Effector CD8-positive, alpha-beta T cell (primary cell): ENCODE measurements at regions not wholly inside any gene's neighbourhood (a gene's known extent, or its start where the extent isn't known, plus 50 kb on each side); places are given as distances from the start of the nearest gene placed in this dataset.
"Not testable (repeated sequence)": the region's sequence is repeated elsewhere in the genome, so short reads cannot be mapped to it uniquely, and the experiment has no call there.

ENCODE experiments used
- DNase-seq: peaks from one replicate; lab custom pipeline; 2025; lab: John Stamatoyannopoulos, UW

DNA sequence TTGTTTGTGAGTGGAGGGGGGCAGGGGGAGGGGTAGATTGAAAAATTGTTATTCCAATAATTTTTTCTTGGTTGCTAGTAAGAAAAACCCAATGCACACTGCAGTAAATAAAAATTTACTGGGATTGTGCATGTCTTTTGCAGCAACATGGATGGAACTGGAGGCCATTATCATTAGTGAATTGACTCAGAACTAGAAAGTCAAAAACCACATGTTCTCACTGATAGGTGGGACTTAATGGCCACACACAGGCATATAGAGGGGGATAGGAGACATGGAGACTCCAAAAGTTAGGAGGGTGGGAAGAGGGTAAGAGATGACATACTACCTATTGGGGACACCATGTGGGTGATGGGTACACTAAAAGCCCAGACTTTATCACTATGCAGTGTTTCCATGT lies 67.2 kb downstream of the BUB3 start:
- no peak for DNase-seq

DNA sequence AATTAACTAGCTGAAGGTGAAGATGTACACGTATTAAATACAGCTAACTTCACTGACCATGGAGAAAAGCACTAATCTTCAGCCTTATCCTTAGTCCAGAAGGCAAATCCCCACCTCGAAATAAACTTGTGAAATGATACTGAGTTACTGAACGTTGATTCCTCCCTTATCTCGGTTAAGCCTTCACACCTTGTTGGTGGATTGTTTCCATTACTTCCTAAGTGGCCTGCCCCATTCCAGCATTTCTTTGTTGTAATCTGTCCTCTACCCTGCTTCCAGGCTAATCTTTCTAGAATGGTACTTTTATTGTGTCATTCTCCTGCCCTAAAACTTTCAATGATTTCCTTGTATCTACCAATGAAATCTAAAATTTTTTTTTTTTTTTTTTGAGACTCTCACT lies 68.6 kb downstream of the BUB3 start:
- DNase-seq: no peak

GRCh38 chr10:123227706-123228105 lies 73.5 kb downstream of the BUB3 start:
- DNase-seq: no peak

DNA sequence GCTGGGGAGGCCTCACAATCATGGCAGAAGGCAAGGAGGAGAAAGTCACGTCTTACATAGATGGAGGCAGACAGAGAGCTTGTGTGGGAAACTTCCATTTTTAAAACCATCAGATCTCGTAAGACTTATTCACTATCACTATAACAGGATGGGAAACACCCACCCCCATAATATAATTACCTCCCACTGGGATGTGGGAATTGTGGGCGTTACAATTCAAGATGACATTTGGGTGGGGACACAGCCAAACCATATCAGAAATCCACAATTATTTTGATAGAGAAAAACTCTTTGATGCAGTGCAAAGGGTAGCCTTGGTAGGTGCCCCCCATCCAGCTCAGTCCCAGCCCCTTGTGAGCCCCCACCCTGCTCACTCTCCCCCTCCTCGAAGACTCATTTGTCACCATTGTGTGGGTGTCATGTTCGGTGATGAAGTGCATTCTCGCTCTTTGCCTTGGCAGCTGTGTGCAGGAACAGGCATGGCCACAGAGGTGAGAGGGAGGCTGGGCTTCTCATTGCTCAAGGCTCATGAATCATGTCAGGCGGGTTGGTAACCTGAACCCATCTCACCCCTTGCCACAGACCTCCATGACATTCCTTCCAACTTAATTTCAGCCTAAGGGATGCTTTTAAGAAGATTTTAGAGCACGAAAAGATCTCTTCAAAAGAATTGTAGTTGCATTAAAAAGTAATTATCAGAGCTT lies 75.9 kb downstream of the BUB3 start:
- DNase-seq: no peak

GRCh38 chr10:123232879-123233278 lies 78.7 kb downstream of the BUB3 start:
- DNase-seq: not testable (repeated sequence)

DNA sequence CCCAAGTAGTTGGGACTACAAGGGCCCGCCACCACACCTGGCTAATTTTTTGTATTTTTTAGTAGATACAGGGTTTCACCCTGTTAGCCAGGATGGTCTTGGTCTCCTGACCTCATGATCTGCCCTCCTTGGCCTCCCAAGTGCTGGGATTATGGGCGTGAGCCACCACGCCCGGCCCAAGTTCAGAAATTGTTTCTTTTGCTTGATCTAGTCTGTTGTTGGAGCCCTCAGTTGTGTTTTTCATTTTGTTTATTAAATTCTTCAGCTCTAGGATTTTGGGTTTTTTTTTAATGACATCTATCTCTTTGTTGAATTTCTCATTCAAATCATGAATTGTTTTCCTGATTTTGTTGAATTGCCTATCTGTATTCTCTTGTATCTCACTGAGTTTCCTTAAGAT lies 80.8 kb downstream of the BUB3 start:
- not testable (repeated sequence) for DNase-seq

GRCh38 chr10:123236126-123236525 lies 81.9 kb downstream of the BUB3 start:
- no peak for DNase-seq

DNA sequence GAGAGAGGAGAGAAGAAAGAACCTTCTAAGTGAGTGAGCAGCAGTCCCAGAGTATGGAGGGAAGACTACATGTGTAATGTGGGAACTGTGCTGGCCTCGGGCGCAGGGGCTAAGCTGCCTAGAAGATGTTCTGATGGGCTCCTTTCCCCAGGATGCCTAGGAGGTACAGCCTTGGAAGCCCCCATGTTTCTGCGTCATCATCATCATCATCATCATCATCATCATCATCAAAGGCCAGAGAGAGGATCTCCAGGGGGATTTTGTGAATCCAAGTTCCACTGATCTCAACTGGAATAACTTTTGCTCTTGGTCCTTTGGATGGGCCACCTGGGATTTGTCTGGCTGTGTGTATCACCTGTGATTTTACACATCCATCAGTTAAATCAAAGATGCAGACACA lies 86.0 kb downstream of the BUB3 start:
- DNase-seq: no peak

GRCh38 chr10:123240776-123241175 lies 86.6 kb downstream of the BUB3 start:
- no peak for DNase-seq

DNA sequence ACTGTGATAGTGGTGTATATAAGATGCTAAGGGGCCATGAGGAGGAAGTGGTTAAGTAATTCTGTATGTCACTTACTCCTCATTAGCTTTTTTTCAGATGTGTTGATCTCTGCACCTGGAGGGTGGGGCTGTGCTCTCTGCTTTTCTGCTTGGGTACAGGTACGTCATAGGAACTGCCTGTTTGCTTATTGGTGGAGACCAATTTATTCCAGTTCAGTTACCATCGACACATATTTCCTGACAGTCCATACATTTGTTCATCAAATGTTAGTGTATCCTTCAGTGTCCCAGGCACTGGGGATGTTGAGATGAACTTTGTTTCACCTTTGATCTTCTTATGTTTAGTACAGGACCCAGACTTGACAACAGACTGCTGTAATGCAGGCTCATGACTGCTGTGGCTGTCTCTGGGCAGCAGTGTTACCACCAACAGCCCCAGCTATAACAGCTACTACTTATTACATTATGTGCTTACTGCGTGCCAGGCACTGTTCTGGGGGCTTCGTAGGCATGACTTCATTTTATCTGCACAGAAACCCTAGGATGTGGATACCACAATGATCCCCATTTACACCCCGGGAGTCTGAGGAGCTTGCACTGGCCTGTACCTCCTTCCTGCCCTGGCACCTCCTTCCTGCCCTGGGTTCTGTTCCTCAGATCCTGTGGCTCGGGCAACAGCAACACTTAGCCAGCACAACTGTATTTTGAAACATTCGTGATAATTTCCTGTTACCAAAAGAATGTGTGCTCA lies 87.4 kb downstream of the BUB3 start:
- peak; percentile 6 for DNase-seq

DNA sequence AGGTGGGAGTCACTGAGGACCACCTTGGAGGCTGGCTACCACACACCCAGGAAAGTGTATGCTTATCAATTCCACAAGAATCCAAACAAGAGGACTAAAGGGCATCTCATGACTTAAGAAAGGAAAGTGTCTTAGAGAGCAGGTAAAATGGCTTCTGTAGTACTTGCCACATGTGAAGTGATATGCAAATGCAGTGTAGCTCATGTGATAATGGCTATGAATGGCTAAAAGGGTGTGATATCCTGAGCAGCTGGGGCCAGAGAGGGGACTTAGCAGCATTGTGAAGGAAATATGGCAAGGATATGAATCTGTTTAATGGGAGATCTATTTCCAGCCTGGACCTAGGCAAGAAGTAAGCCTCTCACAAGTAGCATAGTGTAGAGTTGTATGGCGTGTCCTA lies 90.5 kb downstream of the BUB3 start:
- DNase-seq: no peak

DNA sequence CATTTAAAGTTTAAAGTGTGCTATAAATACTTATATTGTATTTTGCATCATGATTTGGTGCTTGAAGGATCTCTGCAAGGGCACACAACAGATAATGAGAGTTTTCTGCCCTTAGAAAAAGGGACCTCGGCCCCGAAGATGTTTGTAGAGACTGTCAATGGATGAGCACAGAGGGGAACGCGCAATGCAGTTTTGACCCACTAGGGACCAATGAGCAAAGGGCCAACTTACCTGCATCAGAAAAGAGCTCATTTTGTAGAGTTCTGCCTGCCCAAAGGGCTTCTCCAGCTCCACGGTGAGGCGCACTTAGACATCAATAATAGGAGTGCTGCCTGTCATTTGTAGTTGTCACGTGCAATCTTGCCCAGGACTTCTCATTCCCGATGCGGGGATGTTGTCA lies 91.1 kb downstream of the BUB3 start:
- no peak for DNase-seq

DNA sequence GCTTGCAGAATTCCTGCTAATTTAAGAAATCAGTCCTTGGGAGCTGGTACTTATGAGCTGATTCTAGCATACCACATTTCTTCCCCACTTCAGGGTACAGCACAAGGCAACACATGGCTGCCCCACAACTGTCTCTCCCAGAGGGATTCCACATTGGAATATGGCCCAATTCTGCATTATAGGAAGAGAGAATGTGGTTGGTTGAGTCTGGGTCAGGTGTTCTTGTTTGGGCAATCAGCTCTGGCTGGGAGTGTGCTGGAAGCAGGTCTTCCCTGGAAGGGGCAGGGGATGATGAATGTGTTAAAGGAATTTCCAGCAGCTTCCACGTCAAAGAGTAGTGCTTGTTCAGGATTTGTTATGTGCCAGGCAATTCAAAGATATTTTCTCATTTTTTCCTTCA lies 95.7 kb downstream of the BUB3 start:
- DNase-seq: no peak

DNA sequence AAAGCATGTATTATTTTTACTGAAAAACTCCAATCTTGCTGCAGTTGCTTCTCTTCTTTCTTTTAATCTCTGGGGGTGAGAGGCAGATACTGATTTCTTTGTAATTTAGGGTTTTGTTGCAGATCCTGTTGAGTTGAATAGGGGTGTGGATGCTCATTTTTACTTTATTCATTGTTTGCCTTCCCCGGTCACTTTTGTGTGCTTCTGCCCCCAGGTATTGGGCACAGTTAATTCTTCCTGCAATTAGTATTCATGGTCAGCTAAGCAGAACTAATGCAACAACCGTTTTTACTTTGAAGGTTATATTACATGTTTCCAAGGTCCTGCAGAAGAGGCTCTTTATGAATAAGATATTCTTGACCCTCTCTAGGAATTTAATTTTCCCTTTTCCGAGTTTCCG lies 96.4 kb downstream of the BUB3 start:
- no peak for DNase-seq

DNA sequence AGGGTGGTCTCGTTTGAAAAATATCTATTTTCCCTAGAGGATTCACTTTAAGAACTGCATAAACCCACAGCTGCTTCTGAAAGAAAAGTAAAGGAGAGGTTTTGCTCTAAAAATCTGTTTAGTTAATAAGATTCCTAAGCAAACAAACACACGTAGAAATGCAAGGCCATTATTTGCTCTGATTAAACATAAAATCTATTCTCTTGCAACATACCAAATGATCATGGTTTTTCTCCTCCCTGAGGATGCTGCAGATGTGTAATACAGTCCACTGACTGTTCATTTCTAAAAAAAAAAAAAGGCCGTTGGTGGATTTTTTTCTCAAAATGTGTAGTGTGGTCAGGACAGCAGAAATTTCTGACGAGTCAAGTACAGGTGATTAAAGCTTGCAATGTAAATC lies 98.6 kb downstream of the BUB3 start:
- DNase-seq: no peak

GRCh38 chr10:123254343-123254742 lies 100.1 kb downstream of the BUB3 start:
- DNase-seq: not testable (repeated sequence)

- no peak for DNase-seq
Measured at GRCh38 chr10:123257904-123258456, 103.8 kb downstream of the BUB3 start.

GRCh38 chr10:123259081-123259480 lies 104.9 kb downstream of the BUB3 start:
- DNase-seq: no peak

- no peak for DNase-seq
Measured at GRCh38 chr10:123259791-123260190, 105.6 kb downstream of the BUB3 start.

DNA sequence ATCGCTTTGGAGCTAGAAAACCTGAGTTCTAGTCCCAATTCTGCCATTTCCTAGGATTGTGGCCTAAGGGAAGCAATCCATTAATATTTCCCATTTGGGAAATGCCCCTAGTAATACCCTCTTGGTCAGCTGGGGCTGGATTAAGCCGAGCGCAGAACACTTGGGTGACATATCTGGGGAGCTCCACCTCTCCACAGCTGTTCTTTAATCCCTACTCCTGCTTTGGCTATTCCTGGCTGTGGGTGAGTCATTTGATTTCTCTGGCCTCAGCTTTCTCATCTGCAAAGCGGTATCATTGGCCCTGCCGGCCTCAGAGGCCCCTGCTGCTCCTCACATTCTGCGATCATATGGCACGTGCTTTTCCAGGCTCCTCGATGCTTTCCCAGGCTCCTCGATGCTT lies 108.3 kb downstream of the BUB3 start:
- no peak for DNase-seq

- no peak for DNase-seq
Measured at GRCh38 chr10:123266971-123267370, 112.8 kb downstream of the BUB3 start.

- DNase-seq: no peak
Measured at GRCh38 chr10:123269017-123269552, 114.9 kb downstream of the BUB3 start.

- no peak for DNase-seq
Measured at GRCh38 chr10:123269675-123270074, 115.5 kb downstream of the BUB3 start.
